ENCODE measurements at regions not wholly inside any gene's neighbourhood (a gene's known extent, or its start where the extent isn't known, plus 50 kb on each side); places are given as distances from the start of the nearest gene placed in this dataset.

- Mint-ChIP-seq H3K4me1 (no peaks in the 10 kb centered on the region), H3K4me3 (no peak overlapping the region), H3K36me3 (no peaks in the 10 kb centered on the region), H3K27ac (no peak overlapping the region), H3K9me3 (peaks cover 0 to 3% (median 0%) of the 10 kb centered on the region in 7 donors), H3K27me3 (peaks cover 10% of the 10 kb centered on the region)
- H3K36me3 ChIP-seq (ENCODE audit: control insufficient read depth, insufficient read depth, low read length), result no peaks in the 10 kb centered on the region
- H3K4me3 ChIP-seq (ENCODE audit: low read depth, low read length), result no peak overlapping the region
- H3K9me3 ChIP-seq (ENCODE audit: control insufficient read depth in 2 of 2, low read length in 2 of 2), result no peaks in the 10 kb centered on the region
- ATAC-seq (ENCODE audit: low read depth in 2 of 2) (no peak), DNase-seq (no peak)
- H3K27ac ChIP-seq (ENCODE audit: insufficient read depth, low read length, poor library complexity, severe bottlenecking), result no peak overlapping the region
- H3K4me1 ChIP-seq (ENCODE audit: control insufficient read depth, insufficient read depth, low read length, poor library complexity, severe bottlenecking), result no peaks in the 10 kb centered on the region
- peaks cover 15% of the 10 kb centered on the region for H3K27me3 ChIP-seq (ENCODE audit: control insufficient read depth, insufficient read depth, low read length)
Measured at GRCh38 chr7:22630069-22630468, 96.9 kb upstream of the IL6 start.

- Histone ChIP-seq H3K27ac (ENCODE audit: insufficient read depth, low read length, poor library complexity, severe bottlenecking) (no peak overlapping the region), H3K4me3 (ENCODE audit: low read depth, low read length) (no peak overlapping the region), H3K4me1 (ENCODE audit: control insufficient read depth, insufficient read depth, low read length, poor library complexity, severe bottlenecking) (no peaks in the 10 kb centered on the region), H3K36me3 (ENCODE audit: control insufficient read depth, insufficient read depth, low read length) (no peaks in the 10 kb centered on the region), H3K9me3 (ENCODE audit: control insufficient read depth in 2 of 2, low read length in 2 of 2) (no peaks in the 10 kb centered on the region), H3K27me3 (ENCODE audit: control insufficient read depth, insufficient read depth, low read length) (peaks cover 11% of the 10 kb centered on the region)
- Mint-ChIP-seq H3K4me3 (no peak overlapping the region), H3K9me3 (peaks cover 0 to 2% (median 0%) of the 10 kb centered on the region in 7 donors), H3K4me1 (no peaks in the 10 kb centered on the region), H3K36me3 (no peaks in the 10 kb centered on the region), H3K27ac (no peak overlapping the region), H3K27me3 (peaks cover 6% of the 10 kb centered on the region)
- no peak for DNase-seq
- ATAC-seq (ENCODE audit: low read depth in 2 of 2), result no peak
Measured at GRCh38 chr7:22629056-22629455, 97.9 kb upstream of the IL6 start.

DNA sequence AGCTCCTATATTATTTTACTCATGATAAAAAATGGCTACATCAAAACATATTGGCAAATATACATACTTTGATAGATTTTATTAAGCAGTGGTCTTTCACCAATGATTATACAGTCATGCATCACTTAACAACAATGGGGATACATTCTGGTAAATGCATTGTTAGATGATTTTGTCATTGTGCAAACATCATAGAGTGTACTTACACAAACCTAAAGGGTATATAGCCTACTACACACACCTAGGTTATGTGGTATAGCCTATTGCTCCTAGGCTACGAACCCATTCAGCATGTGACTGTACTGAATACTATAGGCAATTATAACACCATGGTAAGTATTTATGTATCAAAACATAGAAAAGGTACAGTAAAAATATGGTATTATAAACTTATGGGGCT lies 98.9 kb upstream of the IL6 start:
- no peak overlapping the region for H3K27ac ChIP-seq (ENCODE audit: insufficient read depth, low read length, poor library complexity, severe bottlenecking)
- H3K36me3 Mint-ChIP-seq, result no peaks in the 10 kb centered on the region
- H3K9me3 ChIP-seq (ENCODE audit: control insufficient read depth in 2 of 2, low read length in 2 of 2), result no peaks in the 10 kb centered on the region
- no peak for ATAC-seq (ENCODE audit: low read depth in 2 of 2)
- H3K27me3 Mint-ChIP-seq, result peaks cover 6% of the 10 kb centered on the region
- H3K27me3 ChIP-seq (ENCODE audit: control insufficient read depth, insufficient read depth, low read length), result peaks cover 9% of the 10 kb centered on the region
- DNase-seq, result no peak
- H3K4me3 ChIP-seq (ENCODE audit: low read depth, low read length), result no peak overlapping the region
- no peaks in the 10 kb centered on the region for H3K4me1 Mint-ChIP-seq
- no peak overlapping the region for H3K27ac Mint-ChIP-seq
- H3K4me3 Mint-ChIP-seq, result no peak overlapping the region
- H3K9me3 Mint-ChIP-seq, result peaks cover 0 to 2% (median 0%) of the 10 kb centered on the region in 7 donors
- H3K36me3 ChIP-seq (ENCODE audit: control insufficient read depth, insufficient read depth, low read length), result no peaks in the 10 kb centered on the region
- H3K4me1 ChIP-seq (ENCODE audit: control insufficient read depth, insufficient read depth, low read length, poor library complexity, severe bottlenecking), result no peaks in the 10 kb centered on the region

DNA sequence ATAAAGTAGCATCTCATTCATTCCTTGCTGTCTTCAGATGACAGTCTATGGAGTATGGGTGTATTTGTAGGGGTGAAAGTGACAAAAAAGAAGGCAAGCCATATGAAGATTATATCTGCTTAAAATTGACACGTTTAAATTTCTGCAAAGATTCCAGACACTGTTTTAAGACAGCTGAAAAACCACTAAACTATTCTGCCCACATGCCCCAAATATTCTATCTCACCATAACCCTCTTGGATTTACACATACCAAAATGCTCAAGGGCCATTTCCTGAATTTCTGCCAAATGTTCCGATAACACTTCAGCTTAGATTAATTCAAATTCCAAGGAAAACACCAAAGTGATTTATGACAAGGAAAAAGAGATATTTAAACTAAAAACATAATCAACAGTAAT lies 99.9 kb upstream of the IL6 start:
- Mint-ChIP-seq H3K9me3 (peaks cover 0 to 2% (median 0%) of the 10 kb centered on the region in 7 donors), H3K4me1 (no peaks in the 10 kb centered on the region), H3K4me3 (no peak overlapping the region), H3K27me3 (peaks cover 6% of the 10 kb centered on the region), H3K27ac (no peak overlapping the region), H3K36me3 (no peaks in the 10 kb centered on the region)
- Histone ChIP-seq H3K9me3 (ENCODE audit: control insufficient read depth in 2 of 2, low read length in 2 of 2) (no peaks in the 10 kb centered on the region), H3K4me1 (ENCODE audit: control insufficient read depth, insufficient read depth, low read length, poor library complexity, severe bottlenecking) (no peaks in the 10 kb centered on the region), H3K27me3 (ENCODE audit: control insufficient read depth, insufficient read depth, low read length) (peaks cover 5% of the 10 kb centered on the region), H3K27ac (ENCODE audit: insufficient read depth, low read length, poor library complexity, severe bottlenecking) (no peak overlapping the region), H3K36me3 (ENCODE audit: control insufficient read depth, insufficient read depth, low read length) (no peaks in the 10 kb centered on the region), H3K4me3 (ENCODE audit: low read depth, low read length) (no peak overlapping the region)
- ATAC-seq (ENCODE audit: low read depth in 2 of 2), result no peak
- DNase-seq, result no peak

DNA sequence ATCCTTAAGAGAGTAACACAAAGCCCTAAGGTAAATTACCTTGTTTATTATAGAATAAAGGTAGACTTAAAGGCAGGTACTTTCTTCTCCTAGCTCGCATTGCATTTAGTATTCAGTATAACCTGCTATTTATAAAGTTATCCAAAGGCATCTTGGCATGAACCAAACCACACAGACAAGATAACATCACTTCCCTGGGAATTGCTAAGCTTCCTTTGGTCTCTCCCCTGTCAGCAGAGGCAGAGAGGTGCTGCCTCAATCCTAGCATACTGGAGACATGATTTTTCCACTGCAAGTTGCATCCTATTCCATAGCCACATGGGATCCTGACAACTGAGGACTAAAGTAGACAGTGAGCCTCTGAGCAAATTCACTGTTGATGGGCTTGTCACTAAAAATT lies 101.7 kb upstream of the IL6 start:
- H3K27ac ChIP-seq (ENCODE audit: insufficient read depth, low read length, poor library complexity, severe bottlenecking), result no peak overlapping the region
- ATAC-seq (ENCODE audit: low read depth in 2 of 2), result no peak
- Mint-ChIP-seq H3K4me3 (no peak overlapping the region), H3K4me1 (no peaks in the 10 kb centered on the region), H3K36me3 (no peaks in the 10 kb centered on the region), H3K27ac (no peak overlapping the region), H3K27me3 (peaks cover 6% of the 10 kb centered on the region), H3K9me3 (peaks cover 0 to 6% (median 0%) of the 10 kb centered on the region in 7 donors)
- no peaks in the 10 kb centered on the region for H3K4me1 ChIP-seq (ENCODE audit: control insufficient read depth, insufficient read depth, low read length, poor library complexity, severe bottlenecking)
- H3K27me3 ChIP-seq (ENCODE audit: control insufficient read depth, insufficient read depth, low read length), result no peaks in the 10 kb centered on the region
- H3K9me3 ChIP-seq (ENCODE audit: control insufficient read depth in 2 of 2, low read length in 2 of 2), result no peaks in the 10 kb centered on the region
- H3K4me3 ChIP-seq (ENCODE audit: low read depth, low read length), result no peak overlapping the region
- no peaks in the 10 kb centered on the region for H3K36me3 ChIP-seq (ENCODE audit: control insufficient read depth, insufficient read depth, low read length)
- no peak for DNase-seq

- no peaks in the 10 kb centered on the region for H3K36me3 ChIP-seq (ENCODE audit: control insufficient read depth, insufficient read depth, low read length)
- Mint-ChIP-seq H3K4me3 (no peak overlapping the region), H3K9me3 (peaks cover 0 to 6% (median 0%) of the 10 kb centered on the region in 7 donors), H3K27me3 (peaks cover 6% of the 10 kb centered on the region), H3K36me3 (no peaks in the 10 kb centered on the region), H3K27ac (no peak overlapping the region), H3K4me1 (no peaks in the 10 kb centered on the region)
- ATAC-seq (ENCODE audit: low read depth in 2 of 2), result no peak
- H3K9me3 ChIP-seq (ENCODE audit: control insufficient read depth in 2 of 2, low read length in 2 of 2), result no peaks in the 10 kb centered on the region
- no peak for DNase-seq
- H3K27me3 ChIP-seq (ENCODE audit: control insufficient read depth, insufficient read depth, low read length), result no peaks in the 10 kb centered on the region
- H3K4me3 ChIP-seq (ENCODE audit: low read depth, low read length), result no peak overlapping the region
- no peaks in the 10 kb centered on the region for H3K4me1 ChIP-seq (ENCODE audit: control insufficient read depth, insufficient read depth, low read length, poor library complexity, severe bottlenecking)
- no peak overlapping the region for H3K27ac ChIP-seq (ENCODE audit: insufficient read depth, low read length, poor library complexity, severe bottlenecking)
Measured at GRCh38 chr7:22624781-22625180, 102.2 kb upstream of the IL6 start.

DNA sequence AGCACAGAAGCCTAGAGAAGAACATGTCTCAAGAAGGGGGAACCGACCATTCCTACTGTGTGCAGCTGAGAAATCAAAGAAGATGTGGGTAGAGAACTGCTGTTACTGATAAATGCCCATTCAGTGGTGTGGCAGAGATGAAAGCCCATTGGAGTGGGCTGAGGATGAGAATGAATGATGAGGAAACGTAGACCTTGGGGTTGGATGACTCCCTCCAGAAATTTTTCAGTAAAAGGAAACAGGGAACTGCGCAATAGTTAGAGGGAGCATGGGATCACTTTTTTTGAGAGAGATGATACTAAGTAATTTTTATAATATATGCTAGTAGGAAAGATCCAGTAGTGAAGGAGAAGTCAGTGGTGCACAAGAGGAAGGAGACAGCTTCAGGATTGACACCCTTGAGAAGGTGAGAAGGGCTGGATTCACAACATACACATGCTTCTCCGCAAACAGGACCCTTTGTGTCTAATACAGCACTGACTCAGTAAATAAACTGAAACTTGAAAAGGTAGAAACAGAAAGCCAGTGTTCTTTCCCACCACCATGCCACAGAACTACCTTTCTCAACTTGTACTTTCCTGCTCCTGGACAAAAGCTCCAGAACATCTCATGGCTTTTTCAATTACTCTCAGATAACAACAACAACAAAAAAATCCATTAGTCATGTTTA lies 104.7 kb upstream of the IL6 start:
- no peaks in the 10 kb centered on the region for H3K4me1 Mint-ChIP-seq
- no peak for DNase-seq
- Histone ChIP-seq H3K27ac (ENCODE audit: insufficient read depth, low read length, poor library complexity, severe bottlenecking) (no peak overlapping the region), H3K4me1 (ENCODE audit: control insufficient read depth, insufficient read depth, low read length, poor library complexity, severe bottlenecking) (no peaks in the 10 kb centered on the region), H3K27me3 (ENCODE audit: control insufficient read depth, insufficient read depth, low read length) (no peaks in the 10 kb centered on the region), H3K9me3 (ENCODE audit: control insufficient read depth in 2 of 2, low read length in 2 of 2) (peaks cover 9 to 11% of the 10 kb centered on the region in 2 experiments), H3K36me3 (ENCODE audit: control insufficient read depth, insufficient read depth, low read length) (no peaks in the 10 kb centered on the region), H3K4me3 (ENCODE audit: low read depth, low read length) (no peak overlapping the region)
- H3K36me3 Mint-ChIP-seq, result no peaks in the 10 kb centered on the region
- H3K4me3 Mint-ChIP-seq, result no peak overlapping the region
- peaks cover 6% of the 10 kb centered on the region for H3K27me3 Mint-ChIP-seq
- H3K27ac Mint-ChIP-seq, result no peak overlapping the region
- ATAC-seq (ENCODE audit: low read depth in 2 of 2), result no peak
- H3K9me3 Mint-ChIP-seq, result peaks cover 0 to 10% (median 6%) of the 10 kb centered on the region in 7 donors

- H3K36me3 Mint-ChIP-seq, result no peaks in the 10 kb centered on the region
- peaks cover 2 to 16% (median 11%) of the 10 kb centered on the region in 7 donors for H3K9me3 Mint-ChIP-seq
- Histone ChIP-seq H3K9me3 (ENCODE audit: control insufficient read depth in 2 of 2, low read length in 2 of 2) (peaks cover 9 to 12% of the 10 kb centered on the region in 2 experiments), H3K4me1 (ENCODE audit: control insufficient read depth, insufficient read depth, low read length, poor library complexity, severe bottlenecking) (no peaks in the 10 kb centered on the region), H3K27me3 (ENCODE audit: control insufficient read depth, insufficient read depth, low read length) (no peaks in the 10 kb centered on the region), H3K36me3 (ENCODE audit: control insufficient read depth, insufficient read depth, low read length) (no peaks in the 10 kb centered on the region), H3K27ac (ENCODE audit: insufficient read depth, low read length, poor library complexity, severe bottlenecking) (no peak overlapping the region), H3K4me3 (ENCODE audit: low read depth, low read length) (no peak overlapping the region)
- no peaks in the 10 kb centered on the region for H3K4me1 Mint-ChIP-seq
- ATAC-seq (ENCODE audit: low read depth in 2 of 2) (no peak), DNase-seq (no peak)
- no peak overlapping the region for H3K4me3 Mint-ChIP-seq
- H3K27me3 Mint-ChIP-seq, result no peaks in the 10 kb centered on the region
- no peak overlapping the region for H3K27ac Mint-ChIP-seq
Measured at GRCh38 chr7:22618528-22618927, 108.5 kb upstream of the IL6 start.

All from CD4-positive, CD25-positive, alpha-beta regulatory T cell (primary cell).